Kidney (tissue), 13 donors: ENCODE measurements at regions not wholly inside any gene's neighbourhood (a gene's known extent, or its start where the extent isn't known, plus 50 kb on each side); places are given as distances from the start of the nearest gene placed in this dataset.
"Not testable (repeated sequence)": the region's sequence is repeated elsewhere in the genome, so short reads cannot be mapped to it uniquely, and the experiment has no call there.

Experiments
- DNase-seq, 5 donors: peaks; one replicate each; pipeline ENCODE4 v3.0.0-alpha.2; 2013 to 2020
- FAIRE-seq: peaks from 2 replicates; lab custom pipeline; 2012; peaks lifted over from hg19 to GRCh38; lab: Jason Lieb, UNC
- H3K27ac ChIP-seq, 2 donors: one replicate each; pipeline ENCODE4 v1.7.0; 2013; ENCODE audit warnings: low read depth in 2 of 2, low read length in 2 of 2, inconsistent platforms in 1 of 2
- H3K27me3 ChIP-seq: one replicate; pipeline ENCODE4 v1.7.1; 2013; ENCODE audit warnings: low read length, inconsistent platforms; ENCODE audit not compliant: control insufficient read depth, insufficient read depth
- H3K36me3 ChIP-seq, 3 donors: one replicate each; pipeline versions ENCODE4 v1.7.0 to v1.7.1; 2013; ENCODE audit warnings: low read length in 3 of 3, control low read depth in 1 of 3, inconsistent platforms in 1 of 3; ENCODE audit not compliant: insufficient read depth in 3 of 3, control insufficient read depth in 2 of 3
- H3K4me1 ChIP-seq, 3 donors: one replicate each; pipeline versions ENCODE4 v1.7.0 to v1.7.1; 2013; ENCODE audit warnings: low read length in 3 of 3, inconsistent platforms in 1 of 3, low read depth in 1 of 3; ENCODE audit not compliant: control insufficient read depth in 2 of 3, insufficient read depth in 2 of 3
- H3K4me3 ChIP-seq, 3 donors: one replicate each; pipeline versions ENCODE4 v1.7.0 to v1.8.1; 2013; ENCODE audit warnings: low read length in 3 of 3, control low read depth in 1 of 3, inconsistent platforms in 1 of 3
- H3K9ac ChIP-seq, 3 donors: one replicate each; pipeline versions ENCODE4 v1.7.0 to v1.7.1; 2013; ENCODE audit warnings: low read length in 3 of 3, control low read depth in 1 of 3, inconsistent platforms in 1 of 3
- H3K9me3 ChIP-seq, 3 donors: one replicate each; pipeline versions ENCODE4 v1.7.0 to v1.7.1; 2013; ENCODE audit warnings: low read length in 3 of 3, control low read depth in 1 of 3, inconsistent platforms in 1 of 3; ENCODE audit not compliant: control insufficient read depth in 2 of 3, insufficient read depth in 1 of 3
- CTCF ChIP-seq: IDR thresholded peaks from 3 replicates; pipeline ENCODE4 v1.5.1; 2012; ENCODE audit warnings: mild to moderate bottlenecking, moderate library complexity, borderline replicate concordance; ENCODE audit not compliant: insufficient read depth; ENCODE audit errors: extremely low read depth
- intact Hi-C: fragments of 100-400 bp; cut with DNase I; formaldehyde crosslinking; loops from one replicate; pipeline ENCODE4 v1.11.1; 2022
- donor health status: control.
- donor health status: control.
- donor health status: control.
- donor health status: control.
- donor health status: control.
- donor health status: DM: yes; HTN: yes; CAD: no.
- donor health status: Normal renal cell carcinoma (clear cell type).

DNA sequence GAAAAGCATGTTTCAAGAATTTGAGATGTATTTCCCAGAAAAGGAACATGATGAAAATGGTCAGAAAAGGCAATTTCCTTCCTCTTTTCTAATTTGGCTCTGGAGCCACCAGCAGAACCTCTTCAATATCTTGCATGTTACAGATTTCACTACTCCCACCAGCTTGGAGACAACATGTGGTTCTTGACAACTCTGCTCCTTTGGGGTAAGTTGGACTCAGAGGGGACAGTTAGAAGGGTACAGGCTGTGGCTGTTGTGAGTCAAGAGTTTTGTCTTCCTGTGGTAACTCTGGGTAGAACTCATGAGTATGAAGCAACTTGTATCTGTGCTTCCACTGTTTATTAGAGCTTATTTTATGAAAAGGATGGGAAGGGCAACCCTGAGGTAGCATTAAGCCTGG, 96.9 kb downstream of the FAM72B start:
- DNase-seq, H3K9ac ChIP-seq, H3K4me1 ChIP-seq, H3K9me3 ChIP-seq, H3K36me3 ChIP-seq, H3K4me3 ChIP-seq, H3K27me3 ChIP-seq, H3K27ac ChIP-seq, FAIRE-seq, intact Hi-C loops: not testable (repeated sequence)

DNA sequence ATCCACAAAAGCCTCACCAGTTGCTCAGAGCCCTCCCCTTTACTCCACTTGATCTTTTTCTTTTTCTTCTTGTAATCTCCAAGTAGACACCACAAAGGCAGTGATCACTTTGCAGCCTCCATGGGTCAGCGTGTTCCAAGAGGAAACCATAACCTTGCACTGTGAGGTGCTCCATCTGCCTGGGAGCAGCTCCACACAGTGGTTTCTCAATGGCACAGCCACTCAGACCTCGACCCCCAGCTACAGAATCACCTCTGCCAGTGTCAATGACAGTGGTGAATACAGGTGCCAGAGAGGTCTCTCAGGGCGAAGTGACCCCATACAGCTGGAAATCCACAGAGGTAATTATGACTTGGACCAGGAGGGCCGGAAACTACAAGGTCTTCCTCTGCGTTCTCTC, 95.6 kb downstream of the FAM72B start:
- DNase-seq, H3K4me3 ChIP-seq, H3K4me1 ChIP-seq, intact Hi-C loops, H3K27me3 ChIP-seq, FAIRE-seq, H3K9me3 ChIP-seq, H3K9ac ChIP-seq, H3K36me3 ChIP-seq, H3K27ac ChIP-seq: not testable (repeated sequence)

GRCh38 chr1:121092329-121092968, 91.7 kb downstream of the FAM72B start:
- H3K9me3 ChIP-seq, H3K27me3 ChIP-seq, H3K4me1 ChIP-seq, H3K27ac ChIP-seq, H3K4me3 ChIP-seq, DNase-seq, intact Hi-C loops, FAIRE-seq, H3K36me3 ChIP-seq, H3K9ac ChIP-seq: not testable (repeated sequence)

GRCh38 chr1:121095014-121095413, 89.1 kb downstream of the FAM72B start:
- H3K27me3 ChIP-seq, H3K4me1 ChIP-seq, H3K36me3 ChIP-seq, H3K9ac ChIP-seq, DNase-seq, H3K9me3 ChIP-seq, H3K4me3 ChIP-seq, FAIRE-seq, H3K27ac ChIP-seq, intact Hi-C loops: not testable (repeated sequence)

- H3K36me3 ChIP-seq, FAIRE-seq, intact Hi-C loops, H3K27ac ChIP-seq, H3K9ac ChIP-seq, H3K9me3 ChIP-seq, H3K4me3 ChIP-seq, H3K4me1 ChIP-seq, H3K27me3 ChIP-seq: not testable (repeated sequence)
- peak; percentile 54 for TF ChIP-seq CTCF
- DNase-seq: peak; percentile 86 to 92 (median 90)
Observed at GRCh38 chr1:121097127-121097866, 86.8 kb downstream of the FAM72B start.

DNA sequence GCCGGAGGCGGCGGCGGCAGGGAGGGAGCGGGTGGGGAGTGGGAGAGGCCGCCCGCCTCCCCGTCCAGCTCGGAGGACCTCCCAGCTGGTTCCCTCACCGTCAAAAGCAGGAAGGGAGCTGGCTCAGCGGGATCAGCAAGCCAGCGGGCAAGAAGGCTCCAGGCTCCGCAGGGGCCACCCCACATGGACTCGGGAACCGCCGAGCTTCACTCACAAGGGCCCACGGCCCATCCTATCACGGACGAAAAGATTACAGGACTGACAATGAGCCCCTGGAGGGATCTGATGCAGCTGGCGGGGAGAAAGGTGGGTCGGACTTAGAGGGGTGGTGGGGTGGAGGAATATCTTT, 86.3 kb downstream of the FAM72B start:
- H3K4me1 ChIP-seq, H3K9ac ChIP-seq, FAIRE-seq, H3K27me3 ChIP-seq, H3K9me3 ChIP-seq, H3K4me3 ChIP-seq, H3K36me3 ChIP-seq, intact Hi-C loops, H3K27ac ChIP-seq: not testable (repeated sequence)
- DNase-seq: peak; percentile 9 to 66 (median 32)

DNA sequence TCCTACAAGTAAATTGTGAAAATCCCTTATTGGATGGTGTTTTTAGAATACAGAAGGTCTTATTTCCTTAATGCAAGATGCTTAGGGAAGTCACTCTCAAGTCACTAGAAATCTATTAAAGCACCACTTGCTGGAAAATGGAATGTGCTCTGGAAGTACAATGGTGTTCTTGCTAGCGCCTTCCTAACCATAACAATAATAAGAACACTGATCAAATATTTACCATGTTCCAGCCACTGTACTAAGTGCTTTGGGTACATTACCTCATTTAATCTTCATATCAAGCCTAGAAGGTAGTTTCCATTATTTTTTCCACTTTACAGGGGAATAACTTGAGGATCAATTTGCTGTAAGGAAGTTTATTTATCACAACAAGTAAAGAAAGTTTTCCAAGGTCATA, 75.1 kb downstream of the FAM72B start:
- H3K9ac ChIP-seq, H3K4me1 ChIP-seq, DNase-seq, H3K27me3 ChIP-seq, H3K4me3 ChIP-seq, H3K9me3 ChIP-seq, intact Hi-C loops, H3K36me3 ChIP-seq, H3K27ac ChIP-seq, FAIRE-seq: not testable (repeated sequence)
